NB4 (cell line): ENCODE measurements at regions not wholly inside any gene's neighbourhood (a gene's known extent, or its start where the extent isn't known, plus 50 kb on each side); places are given as distances from the start of the nearest gene placed in this dataset.
A peak's percentile ranks its signal among the peaks of the same experiment; 100 is the strongest.

ENCODE experiments used
- DNase-seq: peaks from one replicate; pipeline ENCODE4 v3.0.0; 2010; ENCODE audit warnings: low read depth
- H3K4me3 ChIP-seq: one replicate; pipeline ENCODE4 v1.5.1; 2011; ENCODE audit warnings: mild to moderate bottlenecking, low read depth, low read length, moderate library complexity
- CTCF ChIP-seq: IDR thresholded peaks from one replicate; pipeline ENCODE4 v1.5.1; 2012; ENCODE audit warnings: low read depth, low read length
- MAX ChIP-seq: IDR thresholded peaks from 2 replicates; pipeline ENCODE4 v1.6.1; 2011; ENCODE audit warnings: low read depth, low read length
- MYC ChIP-seq: IDR thresholded peaks from 2 replicates; pipeline ENCODE4 v1.6.1; 2011; ENCODE audit warnings: low read depth, low read length
- POLR2A ChIP-seq: IDR thresholded peaks from 2 replicates; pipeline ENCODE4 v1.6.1; 2011; ENCODE audit warnings: mild to moderate bottlenecking; ENCODE audit not compliant: insufficient read length; ENCODE audit errors: extremely low read depth

DNA sequence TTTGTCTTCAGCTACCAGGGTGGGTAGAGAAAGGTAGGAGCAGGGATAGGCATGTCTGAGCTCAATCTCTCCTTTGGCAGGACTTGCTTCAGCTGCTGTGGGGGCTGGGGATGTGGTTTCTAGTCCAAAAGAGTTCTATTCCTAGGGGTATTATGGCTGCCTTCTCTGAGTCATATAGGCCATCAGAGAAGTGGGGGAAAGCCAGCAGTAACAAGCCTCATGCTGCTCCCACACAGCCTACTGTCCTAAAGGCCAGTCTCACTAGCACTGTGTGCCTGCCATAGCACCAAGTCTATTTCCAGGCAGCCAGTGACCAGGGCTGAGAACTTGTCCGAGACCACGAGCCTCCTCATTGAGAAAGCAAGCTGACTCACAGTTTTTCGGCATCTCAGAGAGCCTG is 270.6 kb downstream of the DCAF12L2 start:
- DNase-seq: peak; percentile 1
- H3K4me3 ChIP-seq: no peak overlapping the region
- TF ChIP-seq POLR2A (no peak), MAX (no peak), CTCF (no peak)

DNA sequence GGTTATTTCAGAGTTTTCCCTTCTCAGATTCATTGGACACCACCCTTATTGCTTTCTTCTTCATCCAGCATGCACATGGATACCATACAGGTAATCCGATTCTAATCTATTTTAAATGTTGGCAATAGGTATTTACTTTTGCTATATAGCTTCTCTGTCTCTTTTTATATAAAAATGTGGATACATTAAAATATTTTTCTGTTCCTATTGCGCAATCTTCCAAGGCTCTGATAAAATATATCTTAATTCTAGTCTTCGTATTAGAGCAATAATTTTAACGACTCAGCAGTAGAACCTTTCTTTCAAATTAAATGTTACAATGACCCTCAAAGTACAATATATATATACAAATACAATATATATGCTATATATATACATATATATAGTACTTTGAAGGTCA is 239.8 kb downstream of the DCAF12L2 start:
- no peak for DNase-seq
- no peak for TF ChIP-seq POLR2A
- TF ChIP-seq MYC: no peak
- no peak for TF ChIP-seq MAX
- no peak for TF ChIP-seq CTCF
- H3K4me3 ChIP-seq: no peak overlapping the region

DNA sequence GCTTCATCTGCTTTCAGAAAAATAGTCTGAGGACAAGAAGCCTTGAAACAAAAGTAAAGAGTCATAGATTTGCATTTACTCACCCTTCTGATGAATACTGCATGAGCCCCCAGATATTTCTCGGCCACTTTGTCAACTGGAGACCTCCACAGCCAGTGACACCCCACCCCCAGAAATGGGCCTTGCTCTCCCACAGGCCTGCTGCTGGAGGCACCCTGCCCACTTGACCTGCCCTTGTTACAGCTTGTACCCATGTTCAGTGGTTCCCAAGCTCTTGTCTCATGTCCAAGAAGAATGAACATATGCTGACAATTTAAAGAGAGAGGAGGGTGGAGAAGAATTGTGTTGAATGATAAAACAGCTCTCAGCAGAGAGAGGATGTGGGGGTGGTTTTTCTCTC is 225.1 kb downstream of the DCAF12L2 start:
- no peak overlapping the region for H3K4me3 ChIP-seq
- DNase-seq: no peak
- no peak for TF ChIP-seq MAX
- TF ChIP-seq POLR2A: no peak
- TF ChIP-seq MYC: no peak
- no peak for TF ChIP-seq CTCF

- no peak overlapping the region for H3K4me3 ChIP-seq
- TF ChIP-seq MYC (no peak), POLR2A (no peak), CTCF (no peak), MAX (no peak)
- DNase-seq: no peak
Observed at GRCh38 chrX:125947501-125947900, 218.6 kb downstream of the DCAF12L2 start.

DNA sequence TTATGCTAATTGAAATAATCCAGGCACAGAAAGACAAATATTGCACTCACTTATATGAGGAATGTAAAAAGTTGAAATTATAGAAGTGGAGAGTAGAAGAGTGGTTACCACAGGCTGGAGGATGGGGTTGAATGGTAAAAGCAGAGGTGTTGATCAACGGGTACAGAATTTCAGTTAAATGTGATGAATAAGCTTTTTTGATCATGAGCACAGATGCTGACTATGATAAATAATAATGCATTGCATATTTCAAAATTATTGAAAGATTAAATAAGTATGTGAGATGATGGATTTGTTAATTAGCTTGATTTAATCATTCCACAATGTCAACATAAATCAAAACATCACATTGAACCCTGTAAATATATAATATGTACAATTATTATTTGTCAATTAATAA is 213.1 kb downstream of the DCAF12L2 start:
- no peak overlapping the region for H3K4me3 ChIP-seq
- no peak for TF ChIP-seq CTCF
- no peak for TF ChIP-seq MAX
- no peak for TF ChIP-seq POLR2A
- TF ChIP-seq MYC: no peak
- no peak for DNase-seq

DNA sequence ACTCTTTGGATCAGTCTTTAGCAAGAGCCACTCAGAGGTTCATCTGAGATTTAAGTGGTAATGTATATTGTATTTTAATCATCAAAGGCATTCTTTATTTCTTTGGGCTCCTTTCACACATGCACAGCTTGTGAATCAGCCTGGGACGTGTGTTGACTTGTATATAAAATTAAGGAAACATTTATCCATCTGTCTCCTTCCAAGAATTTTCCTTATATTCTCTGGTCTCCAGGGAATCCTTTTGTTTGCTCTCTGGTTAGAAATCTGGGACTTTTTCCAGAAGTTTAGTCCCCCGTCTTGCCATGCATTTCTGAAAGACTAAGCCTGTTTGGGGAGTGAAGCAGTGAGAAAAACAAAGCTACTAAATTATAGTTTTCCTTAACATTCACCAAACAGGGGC is 212.3 kb downstream of the DCAF12L2 start:
- no peak overlapping the region for H3K4me3 ChIP-seq
- no peak for TF ChIP-seq MAX
- TF ChIP-seq POLR2A: no peak
- TF ChIP-seq MYC: no peak
- no peak for TF ChIP-seq CTCF
- no peak for DNase-seq
